GM21717 (cell line): ENCODE measurements at regions not wholly inside any gene's neighbourhood (a gene's known extent, or its start where the extent isn't known, plus 50 kb on each side); places are given as distances from the start of the nearest gene placed in this dataset.

ENCODE experiments used
- ATAC-seq: cut with Tn5 transposase; IDR thresholded peaks from one replicate; pipeline ENCODE4 v1.9.1; 2021; ENCODE audit warnings: mild to moderate bottlenecking, moderate library complexity; ENCODE audit not compliant: unreplicated experiment

- no peak for ATAC-seq
Measured at GRCh38 chr22:49213731-49214352, 613.8 kb downstream of the BRD1 start.

DNA sequence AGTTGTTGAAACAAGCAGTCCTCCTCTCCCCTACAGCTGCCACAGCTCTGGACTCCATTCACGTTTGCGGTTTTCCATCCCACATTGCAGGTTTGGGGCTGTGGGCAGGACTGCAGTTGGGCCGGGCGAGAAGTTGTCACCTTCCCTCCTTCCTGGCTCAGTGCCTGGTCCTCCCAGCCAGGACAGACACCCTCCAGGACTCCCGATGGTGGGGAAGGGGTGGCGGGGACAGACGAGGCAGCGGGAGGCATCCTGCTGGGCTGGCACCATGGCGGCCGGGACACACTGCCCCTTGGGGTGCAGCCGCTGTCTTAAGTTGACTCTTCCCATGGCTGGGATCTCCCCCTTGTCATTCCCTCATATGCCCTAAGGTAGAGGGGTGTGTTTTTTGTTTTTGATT, 615.2 kb downstream of the BRD1 start:
- ATAC-seq, result no peak

- ATAC-seq, result no peak
Measured at GRCh38 chr22:49212002-49212401, 615.7 kb downstream of the BRD1 start.

DNA sequence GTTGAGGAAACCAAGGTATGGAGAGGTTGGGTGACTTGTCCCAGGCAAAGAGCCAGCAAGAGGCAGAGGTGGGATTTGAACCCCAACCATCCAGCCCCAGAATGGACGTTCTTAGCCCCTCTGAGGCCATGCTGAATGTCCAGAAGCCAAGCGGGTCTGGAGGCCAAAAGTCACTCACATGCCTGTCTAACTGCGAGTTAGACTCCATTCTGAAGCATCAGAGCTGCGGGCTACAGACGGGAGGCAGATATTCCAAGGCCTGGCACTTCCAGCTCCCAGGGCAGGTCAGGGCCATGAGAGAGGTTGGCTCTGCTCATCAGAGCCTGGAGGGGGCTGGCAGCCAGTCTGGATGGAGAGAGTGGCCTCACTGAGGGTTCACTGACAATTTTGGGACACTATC, 616.5 kb downstream of the BRD1 start:
- ATAC-seq, result no peak

DNA sequence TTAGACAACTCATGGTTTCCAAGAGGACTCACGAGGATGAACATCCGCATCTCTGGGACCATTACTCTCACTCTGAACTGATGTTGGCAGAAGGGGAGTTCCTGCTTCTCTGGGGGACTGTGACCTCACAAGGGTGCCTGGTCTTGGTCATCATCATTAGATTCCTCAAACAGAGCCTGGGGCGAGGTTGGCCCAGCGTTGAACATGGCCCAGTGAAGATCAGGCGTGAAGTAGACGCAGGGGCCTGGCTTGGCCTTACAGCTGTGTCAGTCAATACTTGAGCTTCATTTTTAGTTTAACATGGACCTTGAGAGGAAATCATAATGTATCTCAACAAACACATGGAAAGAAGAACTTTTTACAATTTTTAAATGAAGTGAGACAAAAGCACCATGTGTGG, 617.1 kb downstream of the BRD1 start:
- ATAC-seq, result no peak

DNA sequence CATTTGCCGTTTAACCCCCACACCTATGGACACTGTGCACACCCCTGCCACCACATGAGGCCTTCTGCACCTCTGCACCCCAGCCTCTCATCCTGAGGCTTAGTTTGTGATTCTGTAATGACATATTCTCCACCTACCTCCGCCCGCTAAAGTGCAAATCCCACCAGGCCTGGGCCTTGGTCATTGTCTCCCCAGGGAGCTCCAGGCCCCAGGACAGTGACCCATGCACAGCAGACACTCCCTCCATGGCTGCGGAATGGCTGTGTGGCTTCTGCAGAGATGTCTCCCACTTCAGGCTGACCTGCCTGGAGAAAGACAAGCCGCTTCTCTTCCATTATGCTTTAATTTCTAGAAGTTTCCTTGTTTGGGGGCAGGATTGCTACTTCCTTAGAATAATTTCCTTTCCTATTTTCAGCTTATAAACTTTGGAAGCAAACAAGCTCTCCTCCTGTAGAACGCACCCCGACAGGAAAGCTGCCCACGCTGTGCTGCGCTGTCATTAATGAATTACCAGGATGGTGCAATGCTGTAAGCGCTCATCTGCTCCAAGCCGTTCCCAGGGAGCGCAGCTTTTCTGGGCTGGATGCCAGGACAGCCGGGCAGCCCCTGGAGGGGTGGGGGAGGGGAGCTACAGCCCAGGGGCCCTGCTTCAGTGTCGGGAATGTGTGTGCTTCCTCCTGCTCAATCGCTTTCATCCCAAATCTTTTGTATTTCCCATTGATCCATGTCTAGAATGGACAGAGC, 618.0 kb downstream of the BRD1 start:
- no peak for ATAC-seq

DNA sequence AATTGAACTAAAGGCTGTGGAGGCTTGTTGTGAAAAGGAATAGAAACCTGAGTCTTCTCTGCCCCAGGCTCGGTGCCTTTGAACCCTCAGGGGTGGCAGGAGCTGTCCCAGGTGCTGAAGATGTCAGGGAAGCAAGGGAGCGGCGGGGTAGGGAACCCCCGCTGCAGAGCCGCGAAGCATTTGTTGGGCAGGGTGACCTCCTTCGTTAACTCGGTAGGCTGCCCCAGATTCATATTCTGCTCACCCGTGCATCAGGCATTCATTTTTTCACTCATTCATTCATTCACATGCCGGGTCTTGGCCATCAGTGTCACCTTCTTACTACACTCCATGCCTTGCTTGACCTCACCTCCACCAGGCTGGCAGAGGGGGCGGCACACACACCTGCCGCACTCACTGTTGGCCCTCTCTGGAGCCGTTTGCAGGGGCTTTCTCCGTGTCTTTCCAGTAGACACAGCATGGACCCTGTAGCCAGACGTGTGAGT, 618.9 kb downstream of the BRD1 start:
- no peak for ATAC-seq

DNA sequence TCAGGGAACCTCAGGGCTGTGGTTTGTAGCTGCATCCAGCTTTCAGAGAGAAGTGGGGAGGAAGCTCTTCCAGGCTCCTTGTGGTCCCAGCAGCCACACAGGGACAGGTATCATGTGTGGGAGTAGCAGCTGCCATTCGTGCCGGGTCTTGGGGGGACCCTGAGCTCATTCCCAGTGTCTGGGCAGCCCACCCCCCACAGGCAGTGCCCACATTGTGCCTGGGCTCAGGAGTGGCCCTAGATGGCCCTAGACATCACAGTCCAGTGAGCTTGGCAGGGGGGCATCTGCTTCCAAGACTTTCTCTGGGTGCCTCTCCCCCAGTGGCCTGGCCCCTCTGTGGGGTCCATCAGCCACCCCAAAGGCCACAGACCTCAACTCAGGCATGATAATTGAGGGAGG, 619.7 kb downstream of the BRD1 start:
- no peak for ATAC-seq

- no peak for ATAC-seq
Measured at GRCh38 chr22:49207008-49208003, 620.4 kb downstream of the BRD1 start.

GRCh38 chr22:49206281-49206680, 621.4 kb downstream of the BRD1 start:
- ATAC-seq, result no peak

DNA sequence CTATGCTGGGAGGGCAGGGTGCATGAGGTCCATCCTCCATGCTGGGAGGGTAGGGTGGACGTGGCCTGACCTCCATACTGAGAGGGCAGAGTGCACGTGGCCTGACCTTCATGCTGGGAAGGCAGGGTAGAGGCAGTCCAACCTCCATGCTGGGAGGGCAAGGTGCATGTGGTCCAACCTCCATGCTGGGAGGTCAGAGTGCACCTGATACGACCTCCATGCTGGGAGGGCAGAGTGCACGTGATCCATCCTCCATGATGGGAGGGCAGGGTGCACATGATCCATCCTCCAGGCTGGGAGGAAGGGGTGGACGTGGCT, 622.2 kb downstream of the BRD1 start:
- ATAC-seq, result no peak

GRCh38 chr22:49204599-49205482, 622.8 kb downstream of the BRD1 start:
- no peak for ATAC-seq

DNA sequence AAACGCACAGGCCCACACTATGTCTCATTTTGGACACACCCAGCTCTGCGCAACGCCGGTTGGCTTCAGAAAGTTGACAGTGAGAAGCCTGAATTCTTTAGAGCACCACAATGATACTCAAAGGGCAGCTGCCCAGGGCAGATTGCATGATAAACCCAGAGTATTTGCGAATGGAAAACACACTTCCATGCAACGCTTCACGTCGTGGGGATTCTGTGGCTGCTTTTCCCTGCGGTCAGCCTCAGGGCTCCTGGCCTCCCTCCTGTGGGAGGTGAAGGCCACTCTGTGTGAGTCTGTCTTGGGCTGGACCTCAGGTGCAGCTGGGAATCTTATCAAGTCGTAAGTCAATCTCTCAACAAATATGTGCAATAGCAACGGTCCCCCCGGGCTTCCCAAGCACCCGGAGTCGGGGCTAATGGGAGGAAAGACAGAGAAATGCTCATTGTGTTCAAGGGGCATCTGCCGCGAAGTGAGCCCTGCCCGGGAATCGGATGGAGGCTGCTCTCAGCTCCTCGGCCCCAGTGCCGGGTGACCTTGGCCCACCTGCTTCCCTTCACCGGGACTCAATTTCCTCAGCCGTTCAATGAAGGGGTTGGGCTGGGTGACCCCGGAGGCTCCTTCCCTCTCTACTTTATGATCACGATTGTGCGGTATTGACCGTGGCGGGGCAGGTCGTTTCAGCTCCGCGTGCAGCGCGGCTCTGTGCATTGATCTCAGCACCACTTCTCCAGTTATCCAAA, 623.6 kb downstream of the BRD1 start:
- no peak for ATAC-seq

GRCh38 chr22:49203091-49203858, 624.4 kb downstream of the BRD1 start:
- ATAC-seq, result no peak

- no peak for ATAC-seq
Measured at GRCh38 chr22:49202226-49202625, 625.4 kb downstream of the BRD1 start.

GRCh38 chr22:49201046-49201970, 626.4 kb downstream of the BRD1 start:
- no peak for ATAC-seq

- no peak for ATAC-seq
Measured at GRCh38 chr22:49199224-49199623, 628.4 kb downstream of the BRD1 start.

DNA sequence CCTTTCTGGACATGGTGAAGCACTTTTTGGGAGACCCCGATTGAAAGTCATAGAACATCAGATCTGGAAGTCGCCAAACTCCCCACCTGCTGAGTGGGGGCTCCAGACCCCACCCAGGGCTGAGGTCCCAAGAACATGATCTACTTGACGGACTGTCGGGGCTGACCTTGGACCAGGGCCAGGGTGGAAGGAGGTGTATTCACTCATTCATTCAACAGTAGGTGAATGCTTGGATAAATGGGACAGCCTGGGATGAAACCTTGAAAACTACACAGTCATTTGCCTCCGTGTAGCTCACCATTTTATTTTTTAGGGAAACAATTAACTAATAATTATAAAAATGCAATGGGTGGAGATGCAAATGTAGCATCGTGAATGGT, 629.0 kb downstream of the BRD1 start:
- ATAC-seq, result no peak
